Pulmonary artery endothelial cell (primary cell): ENCODE measurements at regions not wholly inside any gene's neighbourhood (a gene's known extent, or its start where the extent isn't known, plus 50 kb on each side); places are given as distances from the start of the nearest gene placed in this dataset.
"Not testable (repeated sequence)": the region's sequence is repeated elsewhere in the genome, so short reads cannot be mapped to it uniquely, and the experiment has no call there.

Experiments used
- DNase-seq: peaks from one replicate; pipeline ENCODE4 v3.0.0-alpha.2; 2011; ENCODE audit warnings: low read depth, low spot score

DNA sequence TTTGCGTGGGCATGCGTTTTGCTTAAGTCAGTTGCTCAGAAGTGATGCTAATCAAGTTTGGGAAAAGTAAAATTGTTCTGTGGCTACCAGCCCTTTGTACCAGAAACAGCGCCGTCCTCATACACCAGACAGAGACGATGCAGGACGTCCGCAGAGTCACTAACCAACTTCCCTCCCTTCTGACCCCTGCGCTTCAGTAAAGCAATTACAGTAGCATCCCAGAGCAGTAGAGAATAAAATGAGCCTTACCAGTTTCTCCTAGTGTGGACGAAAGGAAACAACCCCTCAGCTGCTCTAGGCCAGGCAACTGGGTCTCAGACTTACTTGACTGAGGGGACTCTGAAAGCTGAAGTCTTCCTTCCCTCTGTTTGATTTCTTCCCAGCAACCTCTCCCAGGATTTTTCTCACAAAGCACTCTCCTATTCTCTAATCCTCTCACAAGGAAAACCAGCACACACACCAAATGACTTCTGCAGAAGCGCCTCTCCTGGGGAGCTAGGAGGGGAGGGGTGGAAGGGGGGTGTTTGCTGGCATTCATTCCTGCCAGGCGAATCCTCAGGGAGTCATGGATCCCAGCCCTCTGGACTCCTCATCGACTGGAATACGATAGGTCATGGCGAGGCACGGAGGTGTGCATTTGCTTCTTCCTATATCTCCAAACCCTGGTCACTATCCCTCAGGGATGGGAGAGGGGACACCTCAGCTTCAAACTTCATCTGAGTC, 56.0 kb upstream of the MID1 start:
- no peak for DNase-seq

DNA sequence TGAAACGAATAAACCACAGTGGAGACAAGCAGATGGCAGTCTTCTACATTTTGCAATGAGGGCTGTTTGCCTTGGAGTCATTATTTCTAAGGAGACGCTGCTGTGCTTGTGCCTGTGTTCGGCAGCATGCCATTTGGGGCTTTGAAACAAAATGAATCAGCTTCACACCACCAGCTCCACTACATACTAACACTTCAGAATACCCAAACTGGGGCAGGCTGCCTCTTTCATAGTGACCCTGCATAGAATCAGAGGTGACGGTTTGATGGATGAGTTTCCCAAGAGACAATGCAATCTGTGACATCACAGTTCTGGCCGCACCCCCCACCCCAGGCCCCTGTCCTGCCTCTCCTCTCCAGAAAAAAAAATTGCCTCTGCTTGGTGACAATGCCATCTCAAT, 57.1 kb upstream of the MID1 start:
- DNase-seq, result no peak

DNA sequence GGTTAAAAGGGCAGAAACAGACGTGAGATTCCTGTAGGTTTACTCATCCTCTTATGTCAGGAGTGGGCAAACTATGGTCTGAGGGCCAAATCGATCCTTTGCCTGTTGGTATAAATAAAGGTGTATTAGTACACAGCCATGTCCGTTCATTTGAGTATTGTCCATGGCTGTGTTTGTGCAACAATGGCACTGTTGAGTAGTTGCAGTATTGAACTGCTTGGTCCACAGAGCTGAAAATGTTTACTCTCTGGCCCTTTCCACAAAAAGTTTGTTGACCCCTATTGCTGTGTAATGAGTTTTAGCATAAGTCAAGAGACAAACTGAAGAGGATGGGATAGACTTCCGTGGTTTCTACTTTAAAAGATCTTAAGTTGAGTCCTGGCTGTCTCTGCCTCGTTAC, 59.0 kb upstream of the MID1 start:
- DNase-seq, result no peak

DNA sequence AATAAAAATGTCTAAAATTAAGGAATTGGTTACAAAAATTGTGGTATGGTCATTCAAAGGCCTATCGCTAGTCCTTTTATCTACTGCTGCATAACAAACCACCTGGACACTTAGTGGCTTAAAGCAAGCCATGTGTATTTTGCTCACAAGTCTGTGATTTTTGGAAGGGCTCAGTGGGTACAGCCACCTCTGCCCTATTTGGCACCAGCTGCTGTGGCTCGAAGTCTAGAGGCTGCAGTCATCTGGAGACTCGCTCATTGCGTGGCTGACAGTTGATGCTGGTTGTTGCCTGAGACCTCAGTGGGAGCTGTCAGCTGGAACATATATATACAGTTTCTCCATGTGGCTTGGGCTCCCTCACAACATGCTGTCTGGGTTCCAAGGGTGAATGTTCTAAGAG, 60.8 kb upstream of the MID1 start:
- no peak for DNase-seq

DNA sequence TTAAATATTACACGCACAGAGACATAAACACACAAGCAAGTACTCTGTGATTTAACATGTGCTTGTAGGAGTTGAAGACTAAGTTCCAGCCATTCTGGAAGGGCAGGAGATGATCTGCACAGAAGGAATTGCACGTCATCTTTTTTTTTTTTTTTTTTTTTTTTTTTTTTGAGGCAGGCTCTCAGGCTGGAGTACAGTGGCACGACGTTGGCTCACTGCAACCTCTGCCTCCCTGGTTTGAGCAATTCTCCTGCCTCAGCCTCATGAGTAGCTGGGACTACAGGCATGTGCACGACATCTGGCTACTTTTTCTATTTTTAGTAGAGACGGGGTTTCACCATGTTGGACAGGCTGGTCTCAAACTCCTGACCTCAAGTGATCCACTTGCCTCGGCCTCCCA, 63.2 kb upstream of the MID1 start:
- not testable (repeated sequence) for DNase-seq

DNA sequence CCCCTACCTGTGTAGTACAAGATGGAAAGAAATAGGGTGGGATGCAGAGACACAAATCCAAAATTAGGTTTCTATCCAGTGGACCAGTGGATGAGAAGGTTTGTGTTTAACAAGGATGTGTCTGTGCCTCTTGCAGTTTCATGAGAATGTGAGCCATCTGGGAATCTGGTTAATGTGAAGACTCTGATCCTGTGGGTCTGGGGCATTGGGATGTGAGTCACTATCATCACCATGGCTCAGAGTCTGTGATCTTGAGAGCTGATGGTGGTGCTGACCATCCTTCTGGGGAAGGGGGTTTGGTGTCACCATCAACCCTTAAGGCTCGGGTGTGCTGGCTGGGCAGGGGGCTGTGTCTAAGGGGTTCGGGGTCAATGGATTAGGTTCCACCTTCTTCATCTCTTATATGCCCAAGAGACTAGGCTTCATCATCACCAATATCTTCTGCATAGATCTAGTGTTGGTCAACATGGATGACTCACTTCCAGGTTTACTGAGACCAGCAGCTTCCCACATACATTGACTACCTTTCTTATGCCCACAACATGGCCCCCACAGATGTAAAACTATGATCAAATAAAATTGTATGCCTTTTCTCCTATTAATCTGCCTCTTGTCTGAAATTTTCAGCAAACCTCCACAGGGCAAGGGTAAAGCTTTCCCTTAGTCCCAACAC, 65.7 kb upstream of the MID1 start:
- no peak for DNase-seq

DNA sequence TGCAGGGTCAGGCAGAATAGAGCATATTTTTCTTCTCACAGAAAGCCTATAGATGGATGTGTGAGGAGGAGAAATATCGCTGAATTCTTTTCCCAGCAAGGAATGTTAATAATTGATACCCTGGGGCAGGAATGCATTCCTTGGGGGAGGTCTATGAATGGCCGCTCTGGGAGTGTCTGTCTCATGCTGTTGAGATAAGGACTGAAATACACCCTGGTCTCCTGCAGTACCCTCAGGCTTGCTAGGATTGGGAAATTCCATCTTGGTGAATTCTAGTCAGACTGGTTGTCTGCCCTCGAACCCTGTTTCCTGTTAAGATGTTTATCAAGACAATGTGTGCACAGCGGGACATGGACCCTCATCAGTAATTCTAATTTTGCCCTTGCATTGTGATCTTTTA, 71.4 kb upstream of the MID1 start:
- DNase-seq, result not testable (repeated sequence)

DNA sequence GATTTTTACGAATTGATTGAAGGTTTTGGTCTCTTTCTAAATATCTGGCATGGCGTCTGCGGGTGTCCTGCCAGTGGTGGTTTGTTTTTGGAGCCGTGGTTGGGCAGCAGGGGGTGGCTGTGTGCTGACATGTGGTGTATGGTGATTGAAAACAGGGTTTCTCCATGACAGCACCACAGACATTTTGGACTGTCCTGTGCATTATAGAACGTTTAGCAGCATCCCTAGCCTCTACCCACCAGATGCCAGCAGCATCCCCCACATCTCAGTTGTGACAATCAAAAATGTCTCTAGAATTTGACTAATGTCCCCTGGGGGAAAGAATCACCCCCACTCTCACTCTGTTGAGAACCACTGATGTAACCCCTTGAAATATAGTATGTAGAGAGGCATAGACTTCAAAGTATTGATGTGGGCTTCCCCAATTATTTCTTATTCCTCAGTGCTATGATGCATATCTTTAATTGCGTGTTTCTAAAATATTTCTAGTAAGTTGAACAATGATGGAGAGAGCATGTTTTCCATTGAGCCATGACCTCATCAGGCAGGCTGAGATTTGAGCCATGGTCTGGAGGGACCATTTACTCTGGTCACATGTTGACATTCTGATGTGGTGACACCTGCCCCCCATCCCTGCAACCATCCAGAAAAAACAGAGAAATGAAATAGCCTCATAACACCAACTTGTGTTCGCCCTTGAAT, 77.4 kb upstream of the MID1 start:
- no peak for DNase-seq

DNA sequence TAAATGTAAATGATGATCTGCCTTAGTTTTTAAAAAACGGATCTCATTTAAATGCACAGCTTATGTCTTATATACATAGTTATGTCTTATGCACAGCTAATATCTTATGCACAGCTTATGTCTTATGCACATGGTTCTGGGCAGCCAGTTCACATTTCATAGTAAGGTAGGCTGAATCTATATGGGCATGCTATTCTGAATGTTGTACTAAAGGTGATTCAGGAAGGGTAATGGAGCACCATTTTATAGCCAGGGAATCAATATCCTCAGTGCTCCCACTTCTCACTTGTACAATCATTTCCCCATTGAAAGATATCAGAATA, 77.9 kb upstream of the MID1 start:
- no peak for DNase-seq

DNA sequence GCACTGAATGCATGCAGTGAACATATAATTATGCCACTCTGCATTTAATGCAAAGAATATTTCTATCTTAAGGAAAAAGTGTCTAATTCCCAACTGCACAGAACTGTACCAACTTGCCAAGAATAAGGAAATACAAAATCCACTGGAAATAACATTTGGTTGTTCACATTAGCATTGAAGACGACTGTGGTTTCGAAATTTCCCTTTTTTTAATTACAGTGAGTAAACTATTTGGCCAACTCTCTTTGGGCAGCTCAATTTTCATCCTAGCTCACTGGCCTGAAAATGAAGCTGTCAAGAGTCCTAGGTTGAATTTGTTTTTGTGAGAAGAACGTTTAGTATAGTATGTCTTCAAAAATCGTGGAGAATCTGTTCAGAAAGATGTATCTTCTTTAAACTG, 81.6 kb upstream of the MID1 start:
- no peak for DNase-seq

DNA sequence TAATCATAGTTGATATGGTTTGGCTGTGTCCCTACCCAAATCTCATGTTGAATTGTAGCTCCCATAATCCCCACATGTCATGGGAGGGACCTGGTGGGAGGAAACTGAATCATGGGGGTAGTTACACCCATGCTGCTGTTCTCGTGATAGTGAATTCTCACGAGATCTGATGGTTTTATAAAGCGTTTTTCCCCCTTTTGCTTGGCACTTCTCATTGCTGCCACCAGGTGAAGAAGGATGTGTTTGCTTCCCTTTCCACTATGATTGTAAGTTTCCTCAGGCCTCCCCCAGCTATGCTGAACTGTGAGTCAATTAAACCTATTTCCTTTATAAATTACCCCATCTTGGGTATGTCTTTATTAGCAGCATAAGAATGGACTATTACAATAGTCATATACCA, 86.0 kb upstream of the MID1 start:
- DNase-seq, result not testable (repeated sequence)

DNA sequence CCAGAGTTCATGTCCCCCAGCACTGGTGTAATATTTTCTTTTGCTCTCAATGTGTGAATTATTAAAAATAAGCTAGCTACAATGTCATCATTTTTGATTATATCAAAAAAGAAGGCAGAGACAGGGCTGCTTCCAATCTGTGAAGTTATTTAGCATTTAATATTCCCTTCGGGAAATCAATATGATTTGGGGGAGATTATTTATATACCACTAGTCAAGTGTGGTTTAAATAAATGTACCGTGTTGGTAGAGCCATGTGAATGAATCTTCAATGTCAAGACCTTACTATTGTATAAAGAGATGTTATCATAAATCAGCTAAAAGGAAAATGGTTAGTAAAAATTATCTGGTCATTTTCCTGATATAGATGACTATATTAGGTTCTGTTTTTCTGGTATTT, 87.4 kb upstream of the MID1 start:
- DNase-seq, result no peak

DNA sequence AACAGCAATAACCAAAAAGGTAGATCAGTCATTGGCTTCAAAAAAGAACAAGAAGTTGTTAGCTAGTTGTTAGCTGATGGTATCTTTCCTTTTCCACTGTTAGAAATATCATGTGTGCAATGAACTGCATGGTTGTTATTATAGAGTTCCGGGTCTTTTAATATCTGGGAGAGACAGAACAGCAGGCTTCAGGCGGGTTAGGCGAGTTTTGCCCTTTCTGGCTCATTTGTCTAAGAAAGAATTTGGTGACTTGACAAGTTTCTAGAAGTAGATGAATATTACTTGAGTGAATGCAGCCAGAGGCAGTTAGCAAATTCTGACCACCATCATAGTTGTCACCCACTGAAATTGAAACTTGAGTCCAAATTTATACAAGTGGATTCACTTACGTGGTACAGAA, 88.9 kb upstream of the MID1 start:
- no peak for DNase-seq

DNA sequence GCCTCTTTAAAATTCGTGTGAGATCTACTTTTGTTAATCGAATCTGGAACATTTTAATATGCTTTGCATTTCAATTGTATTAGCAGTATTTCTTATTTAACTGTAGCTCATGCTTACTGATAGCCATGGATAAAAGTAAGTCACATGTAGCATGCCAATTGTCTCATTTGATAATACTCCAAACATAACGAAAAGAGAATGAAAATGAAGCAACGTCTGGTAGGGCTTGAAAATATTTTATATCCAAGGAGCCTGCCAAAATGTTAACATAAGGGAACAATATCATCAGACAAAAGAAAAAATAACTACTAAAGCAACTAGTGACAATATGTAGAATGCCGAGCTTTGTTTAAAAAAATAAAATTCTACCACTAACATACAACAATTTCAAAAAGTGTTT, 94.1 kb upstream of the MID1 start:
- DNase-seq, result no peak

DNA sequence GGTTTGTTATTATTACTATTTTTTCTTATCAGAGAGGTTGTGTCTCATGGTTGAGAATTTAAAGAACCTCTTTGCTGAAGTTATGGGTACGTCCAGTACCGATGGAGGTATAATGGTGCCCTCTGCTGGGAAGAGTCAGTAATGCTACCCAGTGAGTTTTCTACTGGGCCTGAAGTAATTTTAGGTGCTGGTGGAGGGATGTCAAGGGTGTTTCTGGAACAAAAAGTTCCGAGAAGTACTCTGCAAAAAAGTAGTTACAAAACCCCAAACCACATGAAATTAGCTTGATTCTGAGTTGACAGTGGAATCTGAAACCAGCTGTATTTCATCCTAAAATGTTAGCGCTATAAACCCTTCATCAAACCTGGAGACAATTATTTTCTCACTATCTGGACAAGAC, 102.5 kb upstream of the MID1 start:
- DNase-seq, result no peak

DNA sequence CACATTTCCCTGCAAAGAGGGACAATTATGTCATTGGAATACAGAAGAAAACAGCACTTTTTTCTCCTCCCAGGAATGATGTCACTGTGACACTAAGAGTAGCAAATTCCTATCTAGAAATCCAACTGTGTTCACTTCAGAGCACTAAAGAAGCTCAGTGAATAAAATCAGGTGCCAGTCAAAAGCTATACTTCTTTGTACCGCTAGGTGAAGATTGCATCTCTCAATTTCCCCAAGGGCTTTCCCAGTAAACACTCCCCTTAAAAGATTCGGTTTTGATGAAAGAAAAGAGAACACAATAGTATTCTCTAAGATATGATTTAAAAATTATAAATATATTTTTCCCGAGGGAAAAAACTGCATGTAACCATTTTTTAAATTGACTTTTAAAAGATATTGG, 104.7 kb upstream of the MID1 start:
- DNase-seq, result no peak

DNA sequence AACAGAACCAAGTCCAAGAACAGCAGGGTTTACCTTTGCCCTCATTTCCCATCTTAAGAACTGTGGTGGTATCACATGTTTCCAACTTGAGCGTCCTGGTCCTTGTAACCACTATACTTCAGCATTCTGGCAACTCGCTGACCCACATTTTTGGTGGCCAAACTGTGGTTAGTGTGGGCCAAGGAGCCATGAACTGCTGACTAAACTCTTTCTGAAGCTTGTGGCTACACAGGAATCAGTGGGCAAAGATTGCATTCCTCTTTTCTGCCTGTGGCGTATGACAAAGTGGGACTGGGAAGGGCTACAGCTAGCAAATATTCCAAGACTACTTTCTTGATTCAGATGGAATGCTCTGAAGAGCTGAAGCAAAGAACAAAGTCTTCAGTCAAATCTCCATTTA, 106.3 kb upstream of the MID1 start:
- no peak for DNase-seq

DNA sequence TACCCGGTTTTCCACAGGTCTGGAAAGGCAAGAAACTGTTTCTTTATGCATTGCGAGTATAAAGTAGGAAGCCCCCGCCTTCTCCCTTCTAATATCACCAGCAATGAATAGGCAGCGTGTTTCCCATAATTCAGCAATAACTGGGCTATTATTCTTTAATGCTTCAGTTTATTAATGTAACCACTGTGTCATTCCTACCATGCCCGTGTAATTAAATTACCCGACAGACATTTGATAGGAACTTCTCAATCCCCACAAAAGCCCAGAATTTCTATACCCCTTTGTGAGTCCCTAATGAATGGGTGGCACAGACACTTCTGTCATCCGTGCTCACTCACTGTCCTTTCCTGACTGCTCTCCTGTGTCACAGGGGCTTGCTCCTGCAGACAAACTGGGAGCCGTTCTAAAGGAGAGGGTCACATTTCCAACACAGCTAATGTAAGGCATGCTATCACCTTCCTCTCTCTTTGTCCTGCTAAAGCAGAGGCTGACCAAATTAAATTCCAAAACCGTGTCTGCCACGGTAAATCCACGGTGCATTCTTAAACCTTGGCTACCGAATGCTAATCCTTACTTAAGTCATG, 108.5 kb upstream of the MID1 start:
- no peak for DNase-seq

DNA sequence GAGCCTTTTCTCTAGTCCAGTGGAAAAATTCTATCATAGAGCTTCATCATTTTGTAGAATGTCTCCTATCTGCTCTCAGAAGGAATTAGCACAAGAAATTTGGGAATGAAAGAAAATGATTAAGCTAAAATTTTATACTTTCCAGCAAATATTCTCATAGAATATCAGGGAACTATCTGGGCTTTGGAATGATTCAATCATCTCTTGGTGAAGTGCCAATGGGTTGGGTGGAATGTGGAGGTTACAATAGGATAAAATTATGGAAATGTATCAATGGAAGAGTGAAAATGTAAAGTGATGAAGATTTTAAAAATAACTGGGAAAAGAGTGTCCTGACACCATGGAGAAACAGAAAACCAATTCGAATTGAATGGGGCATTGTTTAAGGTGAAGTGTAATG, 119.0 kb upstream of the MID1 start:
- no peak for DNase-seq

DNA sequence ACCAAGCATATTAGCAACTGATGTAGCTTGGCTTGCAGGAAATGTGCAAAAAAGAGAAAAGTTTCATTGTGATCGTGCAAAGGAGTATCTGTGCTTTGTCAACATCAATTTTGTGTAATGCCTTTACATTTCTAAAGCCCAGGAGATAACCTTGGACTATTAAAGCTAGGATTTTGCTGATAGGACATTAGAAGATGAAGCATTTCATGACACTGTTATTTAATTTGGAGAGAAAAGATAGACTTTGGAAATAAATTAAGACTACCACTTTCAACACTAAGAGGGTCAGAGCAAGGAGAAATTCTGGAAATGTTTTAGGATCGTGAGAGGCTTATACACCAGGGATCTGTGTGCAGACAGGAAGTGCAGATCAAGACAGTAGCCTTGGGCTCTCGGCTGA, 120.6 kb upstream of the MID1 start:
- DNase-seq, result no peak

DNA sequence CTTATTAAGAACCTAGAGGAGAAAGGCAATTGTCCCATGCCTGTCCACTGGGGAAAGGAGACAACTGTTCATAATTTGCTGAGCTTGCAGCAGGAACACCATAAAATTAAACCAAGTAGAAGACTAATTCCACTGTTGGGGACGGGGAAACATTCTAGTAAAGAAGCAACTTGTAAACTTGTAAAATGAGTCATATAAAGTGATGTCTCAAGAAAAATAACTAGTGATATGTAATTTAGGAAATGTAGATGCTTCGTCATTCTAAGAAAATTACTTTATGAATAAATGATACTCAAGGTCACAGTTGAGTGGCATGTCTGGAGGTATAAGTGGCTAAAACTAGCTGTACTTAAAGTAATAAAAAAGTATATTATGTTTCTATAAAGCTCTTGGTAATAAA, 121.2 kb upstream of the MID1 start:
- DNase-seq, result no peak

DNA sequence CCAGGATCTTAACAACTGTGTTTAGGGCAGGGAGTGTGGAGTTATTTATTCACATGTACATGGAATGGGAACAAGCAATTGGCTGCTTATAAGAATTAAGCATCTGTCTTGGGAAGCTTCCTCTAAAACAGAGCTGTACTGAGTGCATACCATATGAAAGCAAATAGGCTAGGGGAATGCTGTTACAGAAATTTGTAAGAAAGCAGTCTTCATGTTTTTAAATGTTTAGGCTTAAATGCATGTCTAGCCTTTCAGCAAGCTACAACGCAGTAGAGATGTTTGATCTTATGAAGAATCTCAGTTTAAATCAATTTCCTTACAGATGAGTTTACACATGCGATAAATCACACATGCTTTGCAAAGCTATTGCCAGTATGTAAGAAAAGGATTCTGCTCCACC, 123.1 kb upstream of the MID1 start:
- no peak for DNase-seq

DNA sequence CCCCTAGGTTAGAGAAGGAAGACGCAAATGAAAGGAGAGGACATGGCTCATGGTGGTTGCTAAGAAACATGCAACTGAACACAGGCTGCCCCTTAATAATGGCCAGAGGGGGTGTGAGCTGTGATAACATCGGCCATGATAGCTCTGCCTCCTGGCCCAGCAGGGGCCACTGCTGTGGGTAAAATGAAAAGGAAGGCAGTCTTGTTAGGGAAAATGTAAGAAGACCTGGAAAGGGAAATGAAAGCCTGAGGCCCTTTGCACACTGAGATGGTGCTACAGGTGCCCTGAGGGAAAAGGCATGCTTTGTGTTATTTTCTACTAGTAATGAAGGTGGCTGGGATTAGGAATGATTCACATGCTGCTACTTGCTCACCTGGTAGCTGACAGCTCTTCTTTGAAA, 123.6 kb upstream of the MID1 start:
- DNase-seq, result no peak
